GM21390 (cell line): ENCODE measurements at regions not wholly inside any gene's neighbourhood (a gene's known extent, or its start where the extent isn't known, plus 50 kb on each side); places are given as distances from the start of the nearest gene placed in this dataset.

ENCODE experiments used
- ATAC-seq: cut with Tn5 transposase; IDR thresholded peaks from one replicate; pipeline ENCODE4 v1.9.1; 2021; ENCODE audit not compliant: unreplicated experiment

GRCh38 chr5:135205632-135206349 is 171.8 kb upstream of the PITX1 start:
- no peak for ATAC-seq

GRCh38 chr5:135204151-135204600 is 170.1 kb upstream of the PITX1 start:
- no peak for ATAC-seq

GRCh38 chr5:135203593-135204036 is 169.6 kb upstream of the PITX1 start:
- ATAC-seq = no peak

GRCh38 chr5:135203019-135203418 is 169.0 kb upstream of the PITX1 start:
- ATAC-seq = no peak

- no peak for ATAC-seq
These were observed 165.9 kb upstream of the PITX1 start for GRCh38 chr5:135199919-135200318.

- ATAC-seq = no peak
These were observed 162.5 kb upstream of the PITX1 start for GRCh38 chr5:135196483-135196882.

GRCh38 chr5:135195270-135195608 is 161.2 kb upstream of the PITX1 start:
- no peak for ATAC-seq

GRCh38 chr5:135194573-135195269 is 160.7 kb upstream of the PITX1 start:
- ATAC-seq = no peak

GRCh38 chr5:135194126-135194488 is 160.1 kb upstream of the PITX1 start:
- ATAC-seq = no peak

GRCh38 chr5:135193213-135194125 is 159.4 kb upstream of the PITX1 start:
- ATAC-seq = no peak

- no peak for ATAC-seq
These were observed 158.3 kb upstream of the PITX1 start for GRCh38 chr5:135192351-135192750.

GRCh38 chr5:135191084-135191826 is 157.2 kb upstream of the PITX1 start:
- peak; percentile 89 for ATAC-seq

- no peak for ATAC-seq
These were observed 156.5 kb upstream of the PITX1 start for GRCh38 chr5:135190416-135191083.

GRCh38 chr5:135189024-135189423 is 155.0 kb upstream of the PITX1 start:
- ATAC-seq = no peak

GRCh38 chr5:135188233-135188914 is 154.3 kb upstream of the PITX1 start:
- no peak for ATAC-seq

GRCh38 chr5:135186662-135187522 is 152.9 kb upstream of the PITX1 start:
- no peak for ATAC-seq

GRCh38 chr5:135185481-135186065 is 151.5 kb upstream of the PITX1 start:
- ATAC-seq = no peak

GRCh38 chr5:135184646-135185045 is 150.6 kb upstream of the PITX1 start:
- ATAC-seq = no peak
